ENCODE measurements at regions not wholly inside any gene's neighbourhood (a gene's known extent, or its start where the extent isn't known, plus 50 kb on each side); places are given as distances from the start of the nearest gene placed in this dataset.

DNA sequence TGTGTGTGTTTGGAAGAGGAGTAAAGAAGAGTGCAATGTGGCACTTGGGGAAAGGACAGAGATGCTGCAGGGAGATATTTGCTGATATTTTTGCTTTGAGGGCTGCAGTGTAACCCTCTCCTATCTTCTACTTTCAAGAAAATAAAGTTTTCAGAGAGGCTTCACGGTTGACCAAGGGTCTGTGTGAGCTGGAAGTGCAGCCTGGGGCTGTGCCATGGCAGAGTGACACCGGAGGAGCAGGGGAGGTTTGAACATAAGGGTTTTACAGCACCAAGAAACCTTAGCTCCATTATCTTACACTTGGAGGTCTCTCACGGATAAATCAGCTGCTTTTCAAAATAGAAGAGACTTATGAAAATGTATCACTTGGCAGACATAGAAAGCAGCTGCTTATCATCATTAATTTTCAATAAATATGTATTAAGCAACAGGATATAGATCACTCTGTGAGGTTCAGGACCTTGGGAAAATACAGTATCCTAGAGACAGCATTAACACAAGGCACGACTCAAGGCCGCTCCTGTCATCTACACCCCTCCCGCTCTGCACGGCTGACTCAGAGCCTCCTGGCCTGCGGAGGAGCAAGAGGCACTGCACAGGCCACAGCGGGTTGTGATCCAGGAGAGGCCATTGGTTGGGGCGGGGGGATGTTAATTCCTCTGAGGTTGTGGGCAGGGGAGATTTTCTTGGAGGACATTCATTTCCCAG, 127.8 kb downstream of the COPS8 start:
- H3K4me3 Mint-ChIP-seq = no peak overlapping the region
- DNase-seq = no peak
- H3K9me3 Mint-ChIP-seq = no peaks in the 10 kb centered on the region
- no peak overlapping the region for H3K27ac Mint-ChIP-seq
- intact Hi-C loops (cut with micrococcal nuclease) = no loop called here
- no peaks in the 10 kb centered on the region for H3K36me3 Mint-ChIP-seq
- ChIA-PET POLR2A (no interaction called here), CTCF (no interaction called here)
- H3K4me1 Mint-ChIP-seq (ENCODE audit: low read depth) = no peaks in the 10 kb centered on the region
- peaks cover 2% of the 10 kb centered on the region for H3K27me3 Mint-ChIP-seq

- H3K4me1 Mint-ChIP-seq (ENCODE audit: low read depth) = no peaks in the 10 kb centered on the region
- DNase-seq = no peak
- no peaks in the 10 kb centered on the region for H3K36me3 Mint-ChIP-seq
- H3K27me3 Mint-ChIP-seq = peaks cover 2% of the 10 kb centered on the region
- no peaks in the 10 kb centered on the region for H3K9me3 Mint-ChIP-seq
- CTCF ChIA-PET = no interaction called here
- POLR2A ChIA-PET = no interaction called here
- intact Hi-C loops (cut with micrococcal nuclease) = no loop called here
- no peak overlapping the region for H3K27ac Mint-ChIP-seq
- no peak overlapping the region for H3K4me3 Mint-ChIP-seq
Observed at GRCh38 chr2:237214030-237214675, 128.5 kb downstream of the COPS8 start.

DNA sequence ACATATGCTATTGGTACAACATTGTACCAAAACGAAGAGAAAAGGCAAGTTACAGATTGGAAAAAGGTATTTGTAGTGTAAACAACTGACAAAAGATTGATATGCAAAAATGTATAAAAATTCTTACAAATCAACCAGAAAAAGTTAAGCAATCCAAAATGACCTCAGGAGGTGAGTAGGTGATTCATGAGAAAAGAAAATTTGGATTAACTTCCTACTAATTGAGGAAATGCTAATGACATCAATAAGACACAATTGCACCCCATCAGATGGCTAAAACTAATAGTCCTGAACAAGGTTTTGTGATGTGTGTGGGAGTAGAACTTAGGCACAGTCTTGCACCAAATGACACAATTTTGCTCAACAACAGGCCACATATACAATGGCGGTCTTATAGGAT, 129.3 kb downstream of the COPS8 start:
- no peak for DNase-seq
- H3K27me3 Mint-ChIP-seq = peaks cover 2% of the 10 kb centered on the region
- H3K36me3 Mint-ChIP-seq = no peaks in the 10 kb centered on the region
- POLR2A ChIA-PET = no interaction called here
- CTCF ChIA-PET = no interaction called here
- H3K4me3 Mint-ChIP-seq = no peak overlapping the region
- no peak overlapping the region for H3K27ac Mint-ChIP-seq
- intact Hi-C loops (cut with micrococcal nuclease) = no loop called here
- H3K4me1 Mint-ChIP-seq (ENCODE audit: low read depth) = no peaks in the 10 kb centered on the region
- no peaks in the 10 kb centered on the region for H3K9me3 Mint-ChIP-seq

GRCh38 chr2:237217995-237218616, 132.4 kb downstream of the COPS8 start:
- H3K27me3 Mint-ChIP-seq = peaks cover 17% of the 10 kb centered on the region
- no peak overlapping the region for H3K4me3 Mint-ChIP-seq
- H3K4me1 Mint-ChIP-seq (ENCODE audit: low read depth) = no peaks in the 10 kb centered on the region
- DNase-seq = no peak
- intact Hi-C loops (cut with micrococcal nuclease) = no loop called here
- CTCF ChIA-PET = no interaction called here
- POLR2A ChIA-PET = no interaction called here
- H3K9me3 Mint-ChIP-seq = no peaks in the 10 kb centered on the region
- no peaks in the 10 kb centered on the region for H3K36me3 Mint-ChIP-seq
- no peak overlapping the region for H3K27ac Mint-ChIP-seq

GRCh38 chr2:237218756-237219155, 133.1 kb downstream of the COPS8 start:
- intact Hi-C loops (cut with micrococcal nuclease) = no loop called here
- H3K36me3 Mint-ChIP-seq = no peaks in the 10 kb centered on the region
- H3K9me3 Mint-ChIP-seq = no peaks in the 10 kb centered on the region
- H3K27ac Mint-ChIP-seq = no peak overlapping the region
- H3K27me3 Mint-ChIP-seq = peaks cover 17% of the 10 kb centered on the region
- DNase-seq = no peak
- ChIA-PET CTCF (no interaction called here), POLR2A (no interaction called here)
- no peaks in the 10 kb centered on the region for H3K4me1 Mint-ChIP-seq (ENCODE audit: low read depth)
- H3K4me3 Mint-ChIP-seq = no peak overlapping the region

DNA sequence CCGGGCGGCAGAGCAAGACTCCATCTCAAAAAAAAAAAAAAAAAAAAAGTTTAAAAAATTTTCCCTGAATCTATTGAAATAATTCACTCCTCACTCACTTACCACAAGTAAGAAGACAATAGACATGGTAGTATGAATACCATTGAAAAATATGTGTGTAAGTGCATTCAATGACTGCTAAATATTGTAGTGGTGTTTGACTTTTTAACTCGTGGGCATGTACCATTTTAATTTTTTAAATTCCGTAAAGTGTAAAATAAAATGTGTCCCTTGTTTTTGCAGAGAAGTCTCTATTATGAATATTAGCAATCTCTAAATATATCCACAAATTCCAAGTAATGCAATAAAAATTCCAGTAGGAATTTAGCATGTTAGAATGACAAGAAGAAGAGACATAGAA, 134.1 kb downstream of the COPS8 start:
- ChIA-PET CTCF (no interaction called here), POLR2A (no interaction called here)
- Mint-ChIP-seq H3K36me3 (no peaks in the 10 kb centered on the region), H3K4me3 (no peak overlapping the region), H3K27me3 (peaks cover 19% of the 10 kb centered on the region), H3K27ac (no peak overlapping the region), H3K4me1 (ENCODE audit: low read depth) (no peaks in the 10 kb centered on the region), H3K9me3 (no peaks in the 10 kb centered on the region)
- no peak for DNase-seq
- intact Hi-C loops (cut with micrococcal nuclease) = no loop called here

- Mint-ChIP-seq H3K36me3 (no peaks in the 10 kb centered on the region), H3K4me3 (no peak overlapping the region), H3K27ac (no peak overlapping the region), H3K4me1 (ENCODE audit: low read depth) (no peaks in the 10 kb centered on the region), H3K27me3 (peaks cover 18% of the 10 kb centered on the region), H3K9me3 (no peaks in the 10 kb centered on the region)
- CTCF ChIA-PET = interaction anchor here (1.1 kb wide), 1 partner anchor 291 kb away, joined by 3 read pairs; no protein-coding TSS in a partner anchor
- POLR2A ChIA-PET = no interaction called here
- intact Hi-C loops (cut with micrococcal nuclease) = no loop called here
- DNase-seq = no peak
Observed at GRCh38 chr2:237221443-237221842, 135.8 kb downstream of the COPS8 start.

- ChIA-PET CTCF (no interaction called here), POLR2A (no interaction called here)
- H3K27ac Mint-ChIP-seq = no peak overlapping the region
Observed at GRCh38 chr2:237222178-237222577, 136.5 kb downstream of the COPS8 start.

DNA sequence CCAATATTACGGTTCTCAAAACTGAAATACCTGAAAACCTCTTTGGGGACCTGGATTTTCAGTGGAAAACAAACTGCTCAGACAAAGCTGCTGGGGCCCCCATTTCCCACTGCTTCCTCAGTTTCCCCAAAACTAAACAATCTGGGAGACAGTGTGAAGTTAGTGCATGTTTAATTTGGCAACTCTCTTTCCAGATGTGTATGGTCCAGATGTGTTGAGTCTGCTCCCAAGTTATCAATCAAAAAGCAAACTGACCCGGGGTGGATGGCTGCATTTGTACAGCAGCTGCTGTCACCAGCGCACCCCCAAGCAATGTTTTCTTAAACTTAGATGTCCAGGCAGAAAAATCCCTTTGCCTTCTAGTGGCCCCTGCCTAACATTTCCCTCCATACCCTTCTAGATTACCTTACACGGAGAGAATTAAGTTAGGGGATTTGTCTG, 136.9 kb downstream of the COPS8 start:
- H3K27ac Mint-ChIP-seq = no peak overlapping the region
- no peaks in the 10 kb centered on the region for H3K36me3 Mint-ChIP-seq
- H3K27me3 Mint-ChIP-seq = peaks cover 21% of the 10 kb centered on the region
- POLR2A ChIA-PET = no interaction called here
- CTCF ChIA-PET = no interaction called here
- no peak overlapping the region for H3K4me3 Mint-ChIP-seq
- intact Hi-C loops (cut with micrococcal nuclease) = no loop called here
- H3K4me1 Mint-ChIP-seq (ENCODE audit: low read depth) = peaks cover 8% of the 10 kb centered on the region
- DNase-seq = no peak
- no peaks in the 10 kb centered on the region for H3K9me3 Mint-ChIP-seq

More at GRCh38 chr2:237222178-237222577, 136.5 kb downstream of the COPS8 start:
- intact Hi-C loops (cut with micrococcal nuclease) = no loop called here
- Mint-ChIP-seq H3K36me3 (no peaks in the 10 kb centered on the region), H3K9me3 (no peaks in the 10 kb centered on the region), H3K27me3 (peaks cover 20% of the 10 kb centered on the region), H3K4me1 (ENCODE audit: low read depth) (peaks cover 3% of the 10 kb centered on the region), H3K4me3 (no peak overlapping the region)
- no peak for DNase-seq

DNA sequence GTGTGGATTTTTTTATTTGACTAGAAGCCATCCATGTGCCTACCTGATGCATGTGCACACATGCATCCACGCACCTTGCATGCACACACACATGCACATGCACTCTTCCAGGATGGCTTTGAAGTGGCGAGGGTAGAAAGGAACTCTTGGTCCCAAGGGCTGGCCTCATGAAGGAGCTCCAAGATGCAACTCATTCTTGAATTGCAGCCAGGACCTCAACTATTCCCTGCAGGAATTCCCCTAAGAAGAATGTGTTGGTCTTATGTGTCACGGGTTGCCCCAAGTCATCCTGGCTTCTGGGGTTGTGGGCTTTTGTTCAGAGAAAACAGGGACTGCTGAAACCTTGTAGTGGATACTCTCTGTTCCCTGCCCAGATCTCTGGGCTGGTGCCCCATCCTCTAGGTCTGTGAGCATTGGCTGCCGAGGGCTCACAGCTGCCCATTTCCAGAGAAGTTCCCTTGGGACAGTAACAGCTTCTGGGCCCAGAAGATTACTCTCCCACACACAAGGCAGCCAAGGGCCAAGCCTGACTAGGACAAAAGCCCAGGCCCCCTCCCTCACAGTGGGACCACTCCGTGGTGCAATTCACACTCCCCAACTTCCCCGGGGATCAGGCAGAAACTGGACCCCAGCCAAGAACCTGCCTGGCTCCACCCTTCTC, 137.6 kb downstream of the COPS8 start:
- no peak overlapping the region for H3K27ac Mint-ChIP-seq
- ChIA-PET POLR2A (no interaction called here), CTCF (no interaction called here)
- intact Hi-C loops (cut with micrococcal nuclease) = no loop called here
- no peak for DNase-seq
- no peak overlapping the region for H3K4me3 Mint-ChIP-seq
- H3K27me3 Mint-ChIP-seq = peaks cover 25% of the 10 kb centered on the region
- H3K9me3 Mint-ChIP-seq = no peaks in the 10 kb centered on the region
- H3K4me1 Mint-ChIP-seq (ENCODE audit: low read depth) = peaks cover 11% of the 10 kb centered on the region
- no peaks in the 10 kb centered on the region for H3K36me3 Mint-ChIP-seq

- H3K9me3 Mint-ChIP-seq = no peaks in the 10 kb centered on the region
- intact Hi-C loops (cut with micrococcal nuclease) = loop anchor here (2.0 kb wide), 1 partner anchor 72 kb away; no protein-coding TSS in a partner anchor
- H3K4me1 Mint-ChIP-seq (ENCODE audit: low read depth) = peaks cover 11% of the 10 kb centered on the region
- CTCF ChIA-PET = interaction anchor here (0.8 kb wide), 1 partner anchor 286 kb away, joined by 3 read pairs; no protein-coding TSS in a partner anchor
- POLR2A ChIA-PET = no interaction called here
- no peak for DNase-seq
- no peak overlapping the region for H3K4me3 Mint-ChIP-seq
- H3K36me3 Mint-ChIP-seq = no peaks in the 10 kb centered on the region
- H3K27ac Mint-ChIP-seq = no peak overlapping the region
- H3K27me3 Mint-ChIP-seq = peaks cover 21% of the 10 kb centered on the region
Observed at GRCh38 chr2:237227190-237227589, 141.5 kb downstream of the COPS8 start.

- peak; percentile 54 for DNase-seq
- Mint-ChIP-seq H3K36me3 (no peaks in the 10 kb centered on the region), H3K27me3 (peaks cover 23% of the 10 kb centered on the region), H3K9me3 (no peaks in the 10 kb centered on the region), H3K4me1 (ENCODE audit: low read depth) (peaks cover 11% of the 10 kb centered on the region), H3K27ac (no peak overlapping the region), H3K4me3 (no peak overlapping the region)
- CTCF ChIA-PET = interaction anchor here (0.8 kb wide), 1 partner anchor 285 kb away, joined by 3 read pairs; no protein-coding TSS in a partner anchor
- intact Hi-C loops (cut with micrococcal nuclease) = loop anchor here (2.0 kb wide), 1 partner anchor 73 kb away; no protein-coding TSS in a partner anchor
- POLR2A ChIA-PET = no interaction called here
Observed at GRCh38 chr2:237227592-237228280, 142.0 kb downstream of the COPS8 start.
